ENCODE measurements at regions not wholly inside any gene's neighbourhood (a gene's known extent, or its start where the extent isn't known, plus 50 kb on each side); places are given as distances from the start of the nearest gene placed in this dataset.

DNA sequence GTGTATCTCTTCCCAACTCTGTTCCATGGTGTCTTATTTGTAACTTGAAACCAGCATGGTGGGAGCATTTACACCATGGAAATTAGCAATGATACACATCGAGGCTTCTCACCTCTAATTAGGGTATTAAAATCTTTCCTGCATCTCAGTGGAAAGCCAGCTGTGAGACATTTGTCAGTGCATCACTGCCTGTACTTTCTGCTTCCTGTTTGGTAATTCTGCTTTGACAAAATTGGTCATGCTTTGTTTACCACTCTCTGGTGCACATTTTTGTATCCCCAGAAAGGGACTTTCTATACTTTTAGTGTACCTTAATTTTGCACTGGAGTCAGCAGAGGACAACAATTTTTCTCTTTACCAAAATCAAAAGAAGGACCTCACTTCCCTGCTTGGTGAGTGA lies 402.1 kb downstream of the PDCD6IP start:
- DNase-seq = no peak

GRCh38 chr3:34202975-34203374 lies 404.5 kb downstream of the PDCD6IP start:
- DNase-seq = no peak

- DNase-seq = no peak
Measured at GRCh38 chr3:34203386-34203785, 405.0 kb downstream of the PDCD6IP start.

DNA sequence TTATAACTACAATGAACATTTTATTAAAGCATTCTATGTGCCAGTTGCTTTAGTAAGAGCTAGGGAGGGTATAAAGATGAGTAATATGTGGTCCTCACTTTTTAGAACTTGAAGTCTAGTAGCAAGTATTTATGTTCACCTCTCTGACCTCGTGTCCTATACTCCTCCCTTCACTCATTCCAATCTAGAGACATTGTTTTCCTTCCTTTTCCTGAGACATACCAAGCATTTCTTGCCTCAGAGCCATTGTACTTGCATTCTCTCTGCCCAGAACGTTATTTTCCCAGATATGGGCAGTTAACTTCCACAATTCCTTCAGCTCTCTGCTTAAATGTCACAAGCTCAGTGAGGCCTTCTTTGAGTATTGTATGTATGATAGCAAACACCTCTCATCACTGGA lies 408.6 kb downstream of the PDCD6IP start:
- DNase-seq = no peak

DNA sequence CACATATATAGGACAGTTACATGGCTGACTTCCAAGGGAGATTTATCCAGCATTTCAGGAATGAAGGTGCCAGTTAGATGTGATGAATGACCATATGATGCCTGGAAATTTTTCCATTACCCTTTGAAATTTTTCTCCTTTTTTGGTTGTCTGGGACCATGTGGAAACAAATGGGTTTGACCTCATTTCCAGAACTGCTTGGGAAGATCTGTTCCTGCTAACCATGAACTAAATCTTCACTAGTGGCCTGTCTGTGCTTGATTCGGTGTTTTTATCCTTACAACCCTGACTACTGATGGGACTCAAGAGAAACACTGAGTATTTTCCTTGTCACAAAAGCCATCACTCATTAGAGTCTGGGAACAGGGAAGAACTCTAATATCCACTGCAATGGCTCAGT lies 409.4 kb downstream of the PDCD6IP start:
- DNase-seq = no peak

- DNase-seq = no peak
Measured at GRCh38 chr3:34212175-34212574, 413.7 kb downstream of the PDCD6IP start.

- no peak for DNase-seq
Measured at GRCh38 chr3:34212656-34213055, 414.2 kb downstream of the PDCD6IP start.

DNA sequence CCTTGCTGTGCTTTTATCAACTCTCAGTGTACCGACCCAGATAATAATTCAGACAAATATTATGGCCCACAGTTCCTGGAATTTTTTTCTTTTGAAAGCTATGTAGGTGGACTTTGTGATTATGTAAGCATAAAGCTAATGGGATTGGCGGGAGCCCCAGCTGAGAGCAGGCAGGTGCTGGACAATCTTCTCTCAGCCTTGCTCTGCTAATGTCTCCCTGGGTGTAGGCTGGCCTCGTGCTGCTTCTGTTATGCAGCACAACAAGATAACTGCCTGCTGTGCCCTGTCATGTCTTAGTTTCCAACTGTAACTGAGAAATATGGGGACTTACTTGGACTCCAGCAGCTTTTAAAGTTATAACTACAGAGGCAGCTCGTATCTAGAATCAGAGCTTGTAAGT lies 415.0 kb downstream of the PDCD6IP start:
- DNase-seq = no peak

- DNase-seq = no peak
Measured at GRCh38 chr3:34216711-34217335, 418.4 kb downstream of the PDCD6IP start.

DNA sequence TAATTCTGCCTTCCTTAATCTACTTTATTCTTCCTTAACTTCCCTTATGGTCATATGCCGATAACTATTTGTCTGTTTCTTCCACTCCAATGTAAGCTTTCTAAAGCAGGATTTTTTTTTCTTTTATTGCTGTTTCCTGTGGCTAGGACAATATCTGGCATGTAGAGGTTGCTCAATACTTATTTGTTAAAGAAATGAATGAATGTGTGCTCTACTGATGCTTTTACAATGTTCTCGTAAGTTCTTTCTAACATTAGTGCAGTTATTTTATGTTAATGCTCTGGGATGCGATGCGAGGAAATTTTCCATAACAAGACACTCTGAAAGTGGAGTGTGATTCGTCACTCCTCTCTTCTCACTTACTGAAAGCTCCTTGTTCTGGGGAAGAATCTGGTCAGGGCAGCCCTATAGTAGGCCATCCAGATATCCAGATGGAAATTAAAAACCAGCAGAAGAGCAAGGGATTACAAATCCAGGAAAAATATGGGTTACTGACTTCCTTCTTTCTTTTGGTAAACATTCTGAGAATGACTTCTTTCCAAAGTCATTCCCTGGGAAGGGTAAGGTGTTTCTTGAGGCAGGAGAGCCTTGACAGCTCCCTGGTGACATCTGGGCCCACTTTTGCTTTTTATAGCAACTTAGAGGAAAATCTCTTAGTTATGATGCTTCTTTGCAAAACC lies 420.4 kb downstream of the PDCD6IP start:
- DNase-seq = no peak

DNA sequence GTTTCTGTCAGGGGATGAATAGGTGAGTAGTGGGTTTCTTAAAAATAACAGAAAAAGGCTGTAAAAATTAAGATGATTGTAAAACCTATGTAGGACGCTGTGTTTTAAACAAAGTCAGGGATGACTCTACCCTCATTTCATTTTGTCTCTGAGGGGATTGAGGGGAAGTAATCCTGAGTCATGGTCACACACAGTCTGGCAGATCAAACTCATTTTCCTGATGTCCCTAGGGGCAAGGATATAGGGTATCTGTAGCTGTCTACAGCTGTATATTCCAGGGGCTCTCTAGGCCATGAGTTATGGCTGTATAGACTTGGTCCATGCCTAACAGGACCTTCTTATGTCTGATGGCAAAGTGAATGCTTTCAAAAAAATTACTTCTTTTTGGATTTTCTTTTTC lies 421.1 kb downstream of the PDCD6IP start:
- no peak for DNase-seq

DNA sequence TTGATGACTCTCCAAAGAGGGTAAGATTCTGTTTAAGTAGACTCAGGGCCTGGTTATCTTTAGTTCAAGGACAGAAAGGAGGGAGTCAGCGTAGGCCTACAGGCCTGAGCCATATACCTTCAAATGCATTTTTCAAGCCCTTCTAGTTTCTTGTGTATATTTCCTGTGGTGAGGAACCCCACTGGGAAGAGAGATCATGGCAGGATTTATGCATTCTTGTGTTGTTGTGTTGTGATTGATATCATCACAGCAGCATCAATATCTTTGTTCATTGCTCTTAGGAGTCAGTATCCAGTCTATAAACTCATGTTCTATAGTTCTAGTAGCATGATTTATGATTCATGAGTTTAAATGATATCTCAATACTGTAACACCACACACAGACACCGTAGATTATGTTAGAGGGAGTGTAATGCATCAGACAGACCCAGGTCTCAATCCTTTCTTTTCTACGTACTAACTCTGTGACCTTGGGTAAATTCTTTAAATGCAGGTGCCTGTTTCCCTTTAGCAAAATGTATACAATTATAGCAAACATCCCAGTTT lies 427.5 kb downstream of the PDCD6IP start:
- DNase-seq = no peak

DNA sequence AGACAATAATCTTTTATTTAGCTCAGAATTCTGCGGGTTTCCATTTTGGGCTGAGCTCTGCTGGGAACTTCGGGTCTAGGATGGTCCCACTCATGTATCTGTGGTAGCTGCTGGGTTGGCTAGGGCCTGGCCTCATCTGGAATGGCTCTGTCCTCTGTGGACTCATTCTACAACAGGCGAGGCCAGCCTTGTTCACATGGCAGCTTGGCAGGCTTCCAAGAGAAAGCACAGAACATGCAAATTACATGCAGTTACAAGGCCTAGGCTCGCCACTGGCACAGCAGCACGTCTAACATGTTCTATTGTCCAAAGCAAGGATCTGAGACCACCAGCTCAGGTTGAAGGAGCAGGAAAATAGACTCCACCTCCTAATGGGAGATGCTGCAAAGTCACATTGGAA lies 431.4 kb downstream of the PDCD6IP start:
- DNase-seq = no peak

GRCh38 chr3:34235096-34235495 lies 436.7 kb downstream of the PDCD6IP start:
- no peak for DNase-seq

DNA sequence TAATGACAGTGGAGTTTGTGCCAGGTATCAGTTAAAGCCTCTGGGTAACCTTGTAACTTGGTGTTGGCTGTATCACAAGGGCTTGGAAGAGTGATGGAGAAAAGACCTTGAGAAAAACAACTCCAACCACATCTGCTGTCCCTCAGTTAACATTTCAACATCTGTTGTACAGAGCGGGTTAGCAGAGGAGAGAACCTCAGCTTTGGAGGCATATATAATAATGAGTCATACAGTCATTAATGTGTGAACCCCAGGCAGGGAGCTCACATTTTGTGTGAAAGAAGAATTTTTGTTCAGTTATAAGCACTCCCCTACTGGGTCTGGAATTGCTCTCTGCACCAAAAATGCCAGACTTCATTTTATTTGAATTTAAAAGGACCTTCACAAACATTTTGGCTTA lies 439.5 kb downstream of the PDCD6IP start:
- no peak for DNase-seq

DNA sequence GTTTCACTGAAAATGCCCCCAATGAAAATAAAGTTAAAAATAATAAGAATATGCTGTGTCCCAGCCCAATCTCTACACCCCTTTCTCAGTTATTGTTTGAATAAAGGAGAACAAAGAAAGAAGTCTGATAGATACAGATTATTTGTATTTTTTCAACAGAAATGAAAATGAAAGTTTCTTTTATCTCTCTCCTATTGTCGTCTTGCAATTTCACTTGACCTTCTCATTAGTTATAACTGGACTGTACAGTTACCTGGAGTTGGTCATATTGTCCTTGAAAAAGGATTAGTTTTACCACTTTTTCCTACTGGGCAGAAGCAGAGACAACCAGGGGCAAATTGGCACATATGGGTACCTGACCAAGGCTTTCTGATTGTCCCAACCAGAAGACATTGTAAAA lies 440.0 kb downstream of the PDCD6IP start:
- no peak for DNase-seq

GRCh38 chr3:34239287-34239686 lies 440.9 kb downstream of the PDCD6IP start:
- DNase-seq = no peak

- no peak for DNase-seq
Measured at GRCh38 chr3:34239875-34240274, 441.4 kb downstream of the PDCD6IP start.

- no peak for DNase-seq
Measured at GRCh38 chr3:34247401-34247800, 449.0 kb downstream of the PDCD6IP start.

GRCh38 chr3:34248352-34248751 lies 449.9 kb downstream of the PDCD6IP start:
- DNase-seq = peak; percentile 6

- no peak for DNase-seq
Measured at GRCh38 chr3:34254285-34254684, 455.9 kb downstream of the PDCD6IP start.

- no peak for DNase-seq
Measured at GRCh38 chr3:34256021-34256420, 457.6 kb downstream of the PDCD6IP start.

GRCh38 chr3:34256791-34257190 lies 458.4 kb downstream of the PDCD6IP start:
- DNase-seq = no peak

DNA sequence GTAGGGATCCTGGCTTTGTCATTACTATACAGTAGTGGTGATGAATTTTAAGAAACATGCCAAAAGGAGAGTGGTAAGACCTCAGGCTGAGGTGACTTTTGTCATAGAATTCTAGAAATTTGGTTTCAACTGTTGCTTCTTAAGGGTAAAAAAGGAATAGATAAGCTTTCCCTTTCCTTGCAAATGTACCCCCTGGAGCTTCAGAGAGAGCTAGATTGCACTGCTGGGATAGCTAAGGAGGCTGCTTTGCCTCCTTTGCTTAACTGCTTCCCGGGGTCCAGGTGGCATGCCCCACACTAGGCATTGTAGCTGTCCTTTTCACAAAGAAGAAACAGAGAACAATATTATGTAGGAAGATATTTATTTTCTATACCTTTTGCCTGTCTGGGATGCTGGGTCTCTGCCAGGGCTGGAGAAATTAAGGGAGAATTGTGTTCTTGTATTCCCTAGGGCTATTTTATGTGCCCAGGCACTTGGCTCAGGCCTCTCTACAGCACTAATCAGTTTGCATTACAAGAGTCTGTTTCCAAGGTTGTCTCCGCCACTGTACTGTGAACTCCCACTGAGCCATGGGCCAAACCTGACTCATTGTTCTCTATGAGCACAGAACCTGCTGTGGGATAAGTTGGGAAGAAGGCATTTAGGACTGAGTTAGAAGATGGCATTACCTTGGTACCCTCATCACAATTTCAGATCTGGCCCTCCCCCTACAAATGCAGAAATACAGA lies 460.0 kb downstream of the PDCD6IP start:
- DNase-seq = no peak

Measured in DMS53 (cell line).